ENCODE measurements at regions not wholly inside any gene's neighbourhood (a gene's known extent, or its start where the extent isn't known, plus 50 kb on each side); places are given as distances from the start of the nearest gene placed in this dataset.

- TF ChIP-seq CHD7 (IDR thresholded peaks at IDR 0.05; ENCODE audit: low read depth, low read length) (no peak), SP2 (IDR thresholded peaks at IDR 0.05; ENCODE audit: extremely low read depth, low read depth, low read length, poor library complexity, severe bottlenecking) (no peak), ZNF316 (IDR thresholded peaks at IDR 0.05) (peak; percentile 80), ZNF57 (CRISPR knock-in tag; IDR thresholded peaks at IDR 0.05) (no peak), CBX5 (IDR thresholded peaks at IDR 0.05; ENCODE audit: borderline replicate concordance, low read depth) (no peak), ZC3H8 (IDR thresholded peaks at IDR 0.05) (no peak), ZNF274 (IDR thresholded peaks at IDR 0.05; ENCODE audit: borderline replicate concordance, low read depth, low read length) (no peak), GABPB1 (CRISPR knock-in tag; IDR thresholded peaks at IDR 0.05) (0 out of 2 replicates have a peak, but pooled peaks have one; percentile 43), PREB (CRISPR knock-in tag; IDR thresholded peaks at IDR 0.05) (no peak), ZNF449 (CRISPR knock-in tag; IDR thresholded peaks at IDR 0.05) (no peak), SLC30A9 (CRISPR knock-in tag; IDR thresholded peaks at IDR 0.05) (no peak), RBM34 (IDR thresholded peaks at IDR 0.05; ENCODE audit: borderline replicate concordance, insufficient read depth, low read length) (no peak), PCBP2 (IDR thresholded peaks at IDR 0.05; ENCODE audit: low read depth, low read length, poor library complexity, severe bottlenecking) (no peak), ASH1L (IDR thresholded peaks at IDR 0.05; ENCODE audit: borderline replicate concordance, low read depth, partially characterized antibody) (no peak), SUPT5H (IDR thresholded peaks at IDR 0.05) (no peak)
Measured at GRCh38 chr6:4371207-4371921, 236.0 kb upstream of the ECI2 start (continued).

All from K562 (cell line).